K562 (cell line): ENCODE measurements at regions not wholly inside any gene's neighbourhood (a gene's known extent, or its start where the extent isn't known, plus 50 kb on each side); places are given as distances from the start of the nearest gene placed in this dataset.

Experiments used
- ATF2 ChIP-seq: sonication (generic); formaldehyde crosslinking; IDR thresholded peaks from 2 replicates; pipeline ENCODE4 v1.8.1; 2022; ENCODE audit warnings: missing genetic modification reagents
- ATF7 ChIP-seq: fragments of 450-650 bp; IDR thresholded peaks from 2 replicates; pipeline ENCODE4 v1.7.1; 2014; ENCODE audit warnings: mild to moderate bottlenecking, moderate library complexity
- CREB1 ChIP-seq, 2 experiments: sonication (generic) in 1 of 2; formaldehyde crosslinking in 1 of 2; IDR thresholded peaks; 2 replicates each; pipeline versions ENCODE4 v1.6.1 to v1.8.0; 2012 to 2022; ENCODE audit warnings: inconsistent platforms in 1 of 2, mild to moderate bottlenecking in 1 of 2, missing genetic modification reagents in 1 of 2, moderate library complexity in 1 of 2
- CTCF ChIP-seq, 3 experiments: IDR thresholded peaks in 2 of 3; conservative IDR thresholded peaks in 1 of 3; 2 replicates each; pipeline ENCODE4 v1.5.1; 2011 to 2012; ENCODE audit warnings: low read length in 3 of 3, mild to moderate bottlenecking in 3 of 3, control low read depth in 2 of 3, improper control_type of control experiment in 1 of 3, inconsistent platforms in 1 of 3, low read depth in 1 of 3, mixed read lengths in 1 of 3, moderate library complexity in 1 of 3; ENCODE audit not compliant: insufficient read depth in 2 of 3
- FOSL1 ChIP-seq: fragments of 200-800 bp; sonication (Bioruptor generic); conservative IDR thresholded peaks from 2 replicates; pipeline ENCODE4 v1.6.1; 2016; ENCODE audit warnings: missing genetic modification characterization, missing compliant biosample characterization
- NFE2 ChIP-seq: IDR thresholded peaks from 2 replicates; pipeline ENCODE4 v1.6.1; 2014; ENCODE audit warnings: antibody characterized with exemption, low read depth
- NFE2L1 ChIP-seq: fragments of 450-650 bp; IDR thresholded peaks from 2 replicates; pipeline ENCODE4 v1.6.1; 2016; ENCODE audit warnings: missing genetic modification characterization, low read depth, mild to moderate bottlenecking, missing compliant biosample characterization, moderate library complexity, borderline replicate concordance
- NFXL1 ChIP-seq: fragments of 450-650 bp; formaldehyde crosslinking; IDR thresholded peaks from 2 replicates; pipeline ENCODE4 v1.4.0; 2021; ENCODE audit warnings: mild to moderate bottlenecking
- SAFB ChIP-seq: fragments of 200-400 bp; formaldehyde crosslinking; IDR thresholded peaks from 2 replicates; pipeline ENCODE4 v1.6.1; 2017; ENCODE audit warnings: low read depth, low read length, borderline replicate concordance
- ZNF696 ChIP-seq: fragments of 250-450 bp; sonication (Bioruptor Pico); conservative IDR thresholded peaks from 2 replicates; pipeline ENCODE4 v1.4.0; 2020; ENCODE audit warnings: mild to moderate bottlenecking, moderate library complexity
- TF ChIP-seq, protein P1 (sequence below): sonication (generic); formaldehyde crosslinking; IDR thresholded peaks from 2 replicates; pipeline ENCODE4 v1.8.0; 2022; ENCODE audit warnings: missing genetic modification reagents, mild to moderate bottlenecking, borderline replicate concordance

DNA sequence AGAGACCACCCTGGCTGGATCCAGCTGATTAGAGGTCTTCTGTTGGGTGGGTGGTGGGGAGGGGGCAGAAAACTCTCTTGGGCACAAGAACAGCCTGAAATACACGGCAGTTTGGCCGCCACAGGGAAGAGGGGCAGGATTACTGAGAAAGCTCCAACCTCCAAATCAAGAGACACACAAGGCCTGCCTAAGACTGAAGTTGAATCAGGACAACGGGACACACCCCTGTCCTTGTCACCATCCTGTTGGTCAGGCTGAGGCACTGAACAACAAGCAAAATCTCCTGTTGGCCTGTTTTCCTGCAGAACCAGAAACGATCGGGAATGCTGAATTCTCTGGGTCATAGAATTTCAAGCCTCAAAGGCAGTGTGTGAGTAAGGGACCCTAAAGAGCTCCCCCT is 247.8 kb downstream of the FAM43A start:
- TF ChIP-seq CTCF (IDR thresholded peaks at IDR 0.05 in 2 of 3, conservative IDR thresholded peaks at IDR 0.05 in 1 of 3; ENCODE audit: insufficient read depth in 2 of 3, low read depth in 1 of 3, low read length in 3 of 3) = no peak
- TF ChIP-seq NFE2L1 = no peak
- no peak for TF ChIP-seq CREB1 (IDR thresholded peaks at IDR 0.05)
- TF ChIP-seq CREB1 (CRISPR knock-in tag; IDR thresholded peaks at IDR 0.05) = no peak
- no peak for TF ChIP-seq NFXL1
- TF ChIP-seq ATF7 = no peak
- TF ChIP-seq, protein P1, sequence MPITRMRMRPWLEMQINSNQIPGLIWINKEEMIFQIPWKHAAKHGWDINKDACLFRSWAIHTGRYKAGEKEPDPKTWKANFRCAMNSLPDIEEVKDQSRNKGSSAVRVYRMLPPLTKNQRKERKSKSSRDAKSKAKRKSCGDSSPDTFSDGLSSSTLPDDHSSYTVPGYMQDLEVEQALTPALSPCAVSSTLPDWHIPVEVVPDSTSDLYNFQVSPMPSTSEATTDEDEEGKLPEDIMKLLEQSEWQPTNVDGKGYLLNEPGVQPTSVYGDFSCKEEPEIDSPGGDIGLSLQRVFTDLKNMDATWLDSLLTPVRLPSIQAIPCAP (CRISPR knock-in tag) = no peak
- no peak for TF ChIP-seq ATF2 (CRISPR knock-in tag)
- TF ChIP-seq ZNF696 (CRISPR knock-in tag) = no peak
- TF ChIP-seq FOSL1 (tag) = no peak
- no peak for TF ChIP-seq NFE2
- no peak for TF ChIP-seq SAFB
